GM23338 (cell line): ENCODE measurements at regions not wholly inside any gene's neighbourhood (a gene's known extent, or its start where the extent isn't known, plus 50 kb on each side); places are given as distances from the start of the nearest gene placed in this dataset.

Source experiments
- ATAC-seq: fragments of 200-7000 bp; cut with Tn5 transposase; 3 replicates; pipeline ENCODE4 v1.9.1; 2020
- DNase-seq: peaks from one replicate; pipeline ENCODE4 v3.0.0-alpha.2; 2015; ENCODE audit warnings: low spot score
- H2AFZ ChIP-seq: fragments of 200-600 bp; sonication (generic); 2 replicates; pipeline ENCODE4 v1.8.0; 2016; ENCODE audit warnings: antibody characterized with exemption, mild to moderate bottlenecking, moderate library complexity
- H3F3A ChIP-seq: fragments of 200-600 bp; sonication (generic); replicated peaks from 2 replicates; pipeline ENCODE4 v1.8.0; 2017; ENCODE audit warnings: antibody characterized with exemption, mixed run types, low read depth
- H3K27ac ChIP-seq: fragments of 200-600 bp; sonication (generic); 2 replicates; pipeline ENCODE4 v1.6.1; 2016; ENCODE audit warnings: low read depth
- H3K27me3 ChIP-seq: fragments of 200-600 bp; sonication (generic); 2 replicates; pipeline ENCODE4 v1.8.0; 2016; ENCODE audit warnings: mild to moderate bottlenecking, mixed run types, moderate library complexity; ENCODE audit not compliant: insufficient read depth
- H3K36me3 ChIP-seq: fragments of 200-600 bp; sonication (generic); 2 replicates; pipeline ENCODE4 v1.8.0; 2016; ENCODE audit warnings: mild to moderate bottlenecking; ENCODE audit not compliant: insufficient read depth
- H3K4me1 ChIP-seq: fragments of 200-600 bp; sonication (generic); 2 replicates; pipeline ENCODE4 v1.8.0; 2016; ENCODE audit warnings: mild to moderate bottlenecking, moderate library complexity; ENCODE audit not compliant: insufficient read depth
- H3K4me2 ChIP-seq: fragments of 200-600 bp; sonication (generic); 2 replicates; pipeline ENCODE4 v1.7.1; 2017; ENCODE audit warnings: mixed run types
- H3K4me3 ChIP-seq: fragments of 200-600 bp; sonication (generic); 2 replicates; pipeline ENCODE4 v1.6.1; 2016; ENCODE audit warnings: mixed run types
- H3K79me2 ChIP-seq: fragments of 200-600 bp; sonication (generic); replicated peaks from 2 replicates; pipeline ENCODE4 v1.8.0; 2017; ENCODE audit warnings: mild to moderate bottlenecking; ENCODE audit not compliant: insufficient read depth
- H3K9me2 ChIP-seq: fragments of 200-600 bp; sonication (generic); 2 replicates; pipeline ENCODE4 v1.8.0; 2017; ENCODE audit not compliant: insufficient read depth
- H4K20me1 ChIP-seq: fragments of 200-600 bp; sonication (generic); replicated peaks from 2 replicates; pipeline ENCODE4 v1.8.0; 2017; ENCODE audit warnings: mild to moderate bottlenecking; ENCODE audit not compliant: insufficient read depth
- H3K27ac Mint-ChIP-seq: 2 replicates; pipeline ENCODE4 v1.8.0; 2020; ENCODE audit warnings: inconsistent platforms, mild to moderate bottlenecking, moderate library complexity, mixed read lengths
- H3K27me3 Mint-ChIP-seq: 3 replicates; pipeline ENCODE4 v1.8.0; 2022; ENCODE audit warnings: low read depth, mild to moderate bottlenecking, moderate library complexity, mixed read lengths, inconsistent platforms; ENCODE audit not compliant: insufficient read depth, poor library complexity
- H3K36me3 Mint-ChIP-seq: 3 replicates; pipeline ENCODE4 v1.8.0; 2021; ENCODE audit warnings: low read depth, mild to moderate bottlenecking, inconsistent platforms, moderate library complexity, mixed read lengths
- H3K4me1 Mint-ChIP-seq: 3 replicates; pipeline ENCODE4 v1.8.0; 2020; ENCODE audit warnings: mild to moderate bottlenecking, inconsistent platforms, mixed read lengths
- H3K4me3 Mint-ChIP-seq: 3 replicates; pipeline ENCODE4 v1.8.0; 2021; ENCODE audit warnings: moderate library complexity, mild to moderate bottlenecking, inconsistent platforms, mixed read lengths
- H3K9me3 Mint-ChIP-seq: 3 replicates; pipeline ENCODE4 v1.8.0; 2020; ENCODE audit warnings: moderate library complexity, mild to moderate bottlenecking, inconsistent platforms, mixed read lengths
- CREB1 ChIP-seq: fragments of 250-450 bp; sonication (Bioruptor Pico); IDR thresholded peaks from 2 replicates; pipeline ENCODE4 v1.5.0; 2020; ENCODE audit warnings: low read depth, mild to moderate bottlenecking, moderate library complexity
- EZH2 ChIP-seq: fragments of 200-600 bp; sonication (generic); IDR thresholded peaks from one replicate; pipeline ENCODE4 v1.8.0; 2017; ENCODE audit warnings: antibody characterized with exemption, mild to moderate bottlenecking, low read depth; ENCODE audit not compliant: unreplicated experiment
- EZH2phosphoT487 ChIP-seq: fragments of 200-600 bp; sonication (generic); IDR thresholded peaks from one replicate; pipeline ENCODE4 v1.8.1; 2018; ENCODE audit warnings: antibody characterized with exemption; ENCODE audit not compliant: unreplicated experiment
- JUNB ChIP-seq: IDR thresholded peaks from one replicate; pipeline ENCODE4 v1.6.1; 2016; ENCODE audit warnings: antibody characterized with exemption; ENCODE audit not compliant: unreplicated experiment
- NANOG ChIP-seq: IDR thresholded peaks from 2 replicates; pipeline ENCODE4 v1.6.1; 2016; ENCODE audit warnings: antibody characterized with exemption, borderline replicate concordance
- POLR2AphosphoS5 ChIP-seq: IDR thresholded peaks from 2 replicates; pipeline ENCODE4 v1.6.1; 2016; ENCODE audit warnings: antibody characterized with exemption, low read depth
- STAT1 ChIP-seq: IDR thresholded peaks from one replicate; pipeline ENCODE4 v1.6.1; 2016; ENCODE audit warnings: antibody characterized with exemption; ENCODE audit not compliant: unreplicated experiment
- ZNF114 ChIP-seq: fragments of 250-450 bp; sonication (Bioruptor Pico); IDR thresholded peaks from 2 replicates; pipeline ENCODE4 v1.5.0; 2020; ENCODE audit warnings: mild to moderate bottlenecking, moderate library complexity
- ZNF331 ChIP-seq: fragments of 250-450 bp; sonication (Bioruptor Pico); IDR thresholded peaks from 2 replicates; pipeline ENCODE4 v1.5.0; 2020; ENCODE audit warnings: low read depth, mild to moderate bottlenecking, moderate library complexity
- TF ChIP-seq, protein P1 (sequence below): IDR thresholded peaks from one replicate; pipeline ENCODE4 v1.6.1; 2018; ENCODE audit warnings: antibody characterized with exemption; ENCODE audit not compliant: unreplicated experiment

DNA sequence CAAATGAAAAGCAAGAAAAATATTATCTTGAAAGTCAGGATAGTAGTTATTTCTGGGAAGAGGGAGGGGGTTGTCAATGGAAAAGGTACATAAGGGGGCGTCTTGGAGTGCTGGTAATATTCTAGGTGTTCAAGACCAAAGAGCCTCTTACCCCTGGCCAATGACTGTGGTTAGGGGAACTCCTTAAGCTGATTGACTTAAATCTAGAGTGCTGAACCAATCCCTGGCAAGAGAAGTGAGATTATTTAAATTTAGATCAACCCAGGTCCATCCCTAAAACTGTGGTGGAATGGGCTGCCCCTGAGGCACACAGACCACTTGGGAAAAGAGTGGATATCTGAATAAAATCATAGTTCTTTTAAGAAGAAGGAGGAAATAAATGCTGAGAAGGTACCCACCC is 174.1 kb downstream of the COPRS start:
- DNase-seq, result no peak
- Mint-ChIP-seq H3K36me3 (no peaks in the 10 kb centered on the region), H3K9me3 (no peaks in the 10 kb centered on the region), H3K27ac (no peak overlapping the region), H3K4me1 (peaks cover 7% of the 10 kb centered on the region; the same call in 2 of the 3 replicates), H3K4me3 (no peak overlapping the region), H3K27me3 (no peaks in the 10 kb centered on the region)
- peaks cover 6% of the 10 kb centered on the region; the same call in 1 of the 2 replicates for H3K9me2 ChIP-seq
- H3F3A ChIP-seq, result no peaks in the 10 kb centered on the region
- no peak overlapping the region for H2AFZ ChIP-seq
- no peaks in the 10 kb centered on the region for H4K20me1 ChIP-seq
- no peak overlapping the region for H3K27ac ChIP-seq
- H3K4me2 ChIP-seq, result no peak overlapping the region
- ATAC-seq, result no peak
- no peaks in the 10 kb centered on the region for H3K4me1 ChIP-seq
- TF ChIP-seq STAT1 (no peak), POLR2AphosphoS5 (no peak), EZH2 (no peak), JUNB (no peak)
- TF ChIP-seq, protein P1, sequence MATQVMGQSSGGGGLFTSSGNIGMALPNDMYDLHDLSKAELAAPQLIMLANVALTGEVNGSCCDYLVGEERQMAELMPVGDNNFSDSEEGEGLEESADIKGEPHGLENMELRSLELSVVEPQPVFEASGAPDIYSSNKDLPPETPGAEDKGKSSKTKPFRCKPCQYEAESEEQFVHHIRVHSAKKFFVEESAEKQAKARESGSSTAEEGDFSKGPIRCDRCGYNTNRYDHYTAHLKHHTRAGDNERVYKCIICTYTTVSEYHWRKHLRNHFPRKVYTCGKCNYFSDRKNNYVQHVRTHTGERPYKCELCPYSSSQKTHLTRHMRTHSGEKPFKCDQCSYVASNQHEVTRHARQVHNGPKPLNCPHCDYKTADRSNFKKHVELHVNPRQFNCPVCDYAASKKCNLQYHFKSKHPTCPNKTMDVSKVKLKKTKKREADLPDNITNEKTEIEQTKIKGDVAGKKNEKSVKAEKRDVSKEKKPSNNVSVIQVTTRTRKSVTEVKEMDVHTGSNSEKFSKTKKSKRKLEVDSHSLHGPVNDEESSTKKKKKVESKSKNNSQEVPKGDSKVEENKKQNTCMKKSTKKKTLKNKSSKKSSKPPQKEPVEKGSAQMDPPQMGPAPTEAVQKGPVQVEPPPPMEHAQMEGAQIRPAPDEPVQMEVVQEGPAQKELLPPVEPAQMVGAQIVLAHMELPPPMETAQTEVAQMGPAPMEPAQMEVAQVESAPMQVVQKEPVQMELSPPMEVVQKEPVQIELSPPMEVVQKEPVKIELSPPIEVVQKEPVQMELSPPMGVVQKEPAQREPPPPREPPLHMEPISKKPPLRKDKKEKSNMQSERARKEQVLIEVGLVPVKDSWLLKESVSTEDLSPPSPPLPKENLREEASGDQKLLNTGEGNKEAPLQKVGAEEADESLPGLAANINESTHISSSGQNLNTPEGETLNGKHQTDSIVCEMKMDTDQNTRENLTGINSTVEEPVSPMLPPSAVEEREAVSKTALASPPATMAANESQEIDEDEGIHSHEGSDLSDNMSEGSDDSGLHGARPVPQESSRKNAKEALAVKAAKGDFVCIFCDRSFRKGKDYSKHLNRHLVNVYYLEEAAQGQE, result no peak
- H3K36me3 ChIP-seq, result no peaks in the 10 kb centered on the region
- no peak overlapping the region for H3K4me3 ChIP-seq
- H3K79me2 ChIP-seq, result no peaks in the 10 kb centered on the region
- H3K27me3 ChIP-seq, result no peaks in the 10 kb centered on the region

- Mint-ChIP-seq H3K36me3 (no peaks in the 10 kb centered on the region), H3K27ac (no peak overlapping the region), H3K27me3 (no peaks in the 10 kb centered on the region), H3K4me1 (peaks cover 3% of the 10 kb centered on the region; the same call in 1 of the 3 replicates), H3K4me3 (no peak overlapping the region), H3K9me3 (peaks cover 6% of the 10 kb centered on the region; the same call in 1 of the 3 replicates)
- TF ChIP-seq ZNF114 (CRISPR knock-in tag) (no peak), NANOG (no peak), EZH2 (no peak), JUNB (no peak), EZH2phosphoT487 (no peak), ZNF331 (no peak), CREB1 (CRISPR knock-in tag) (no peak)
- TF ChIP-seq, protein P1, result no peak
- Histone ChIP-seq H3K79me2 (no peaks in the 10 kb centered on the region), H4K20me1 (no peaks in the 10 kb centered on the region), H3K9me2 (no peaks in the 10 kb centered on the region), H3K36me3 (no peaks in the 10 kb centered on the region), H3K27me3 (no peaks in the 10 kb centered on the region), H2AFZ (no peak overlapping the region; the same call in 1 of the 2 replicates), H3K27ac (no peak overlapping the region), H3K4me1 (no peaks in the 10 kb centered on the region), H3F3A (no peaks in the 10 kb centered on the region), H3K4me2 (no peak overlapping the region), H3K4me3 (no peak overlapping the region)
- ATAC-seq (no peak), DNase-seq (no peak)
Observed at GRCh38 chr17:31680126-31680525, 178.9 kb downstream of the COPRS start.
